Tibial nerve (tissue), 4 donors: ENCODE measurements at regions not wholly inside any gene's neighbourhood (a gene's known extent, or its start where the extent isn't known, plus 50 kb on each side); places are given as distances from the start of the nearest gene placed in this dataset.

Source experiments
- DNase-seq, 2 donors: peaks; one replicate each; pipeline ENCODE4 v3.0.0-alpha.2; 2019; ENCODE audit warnings: low spot score in 2 of 2
- H3K27ac ChIP-seq, 4 donors: fragments of 200-600 bp; sonication (generic) in 3 of 4; one replicate each; pipeline ENCODE4 v1.5.1; 2017 to 2019; ENCODE audit warnings: mild to moderate bottlenecking in 1 of 4
- H3K27me3 ChIP-seq, 2 donors: fragments of 200-600 bp; sonication (generic) in 1 of 2; one replicate each; pipeline versions ENCODE4 v1.5.1 to v1.6.0; 2017 to 2019
- H3K36me3 ChIP-seq, 3 donors: fragments of 200-600 bp; sonication (generic); one replicate each; pipeline ENCODE4 v1.5.1; 2018 to 2019
- H3K4me1 ChIP-seq, 4 donors: fragments of 200-600 bp; sonication (generic) in 3 of 4; one replicate each; pipeline ENCODE4 v1.5.1; 2017 to 2019
- H3K4me3 ChIP-seq, 4 donors: fragments of 200-600 bp; sonication (generic) in 3 of 4; one replicate each; pipeline ENCODE4 v1.5.1; 2017 to 2019; ENCODE audit warnings: mild to moderate bottlenecking in 1 of 4, moderate library complexity in 1 of 4
- H3K9me3 ChIP-seq, 4 donors: fragments of 200-600 bp; sonication (generic) in 3 of 4; one replicate each; pipeline ENCODE4 v1.5.1; 2017 to 2019
- EP300 ChIP-seq, 2 donors: sonication (generic); formaldehyde crosslinking; IDR thresholded peaks; one replicate each; pipeline ENCODE4 v1.6.1; 2017; ENCODE audit warnings: antibody characterized with exemption in 2 of 2, mild to moderate bottlenecking in 1 of 2
- POLR2A ChIP-seq, 2 donors: fragments of 450-650 bp; IDR thresholded peaks; one replicate each; pipeline ENCODE4 v1.6.1; 2017; ENCODE audit warnings: antibody characterized with exemption in 2 of 2, mild to moderate bottlenecking in 2 of 2, moderate library complexity in 2 of 2
- WGBS, 2 donors: methylation state at CpG; one replicate each; pipeline ENCODE4 v1.1.5; 2018; 5-methylcytosine and 5-hydroxymethylcytosine counted together
- TF ChIP-seq, protein P1 (sequence below), 5 experiments: fragments of 200-600 bp in 3 of 5; fragments of 450-650 bp in 2 of 5; sonication (generic) in 3 of 5; IDR thresholded peaks; one replicate each; pipeline ENCODE4 v1.5.1; 2016 to 2019; ENCODE audit warnings: antibody characterized with exemption in 5 of 5, mild to moderate bottlenecking in 3 of 5, moderate library complexity in 2 of 5

DNA sequence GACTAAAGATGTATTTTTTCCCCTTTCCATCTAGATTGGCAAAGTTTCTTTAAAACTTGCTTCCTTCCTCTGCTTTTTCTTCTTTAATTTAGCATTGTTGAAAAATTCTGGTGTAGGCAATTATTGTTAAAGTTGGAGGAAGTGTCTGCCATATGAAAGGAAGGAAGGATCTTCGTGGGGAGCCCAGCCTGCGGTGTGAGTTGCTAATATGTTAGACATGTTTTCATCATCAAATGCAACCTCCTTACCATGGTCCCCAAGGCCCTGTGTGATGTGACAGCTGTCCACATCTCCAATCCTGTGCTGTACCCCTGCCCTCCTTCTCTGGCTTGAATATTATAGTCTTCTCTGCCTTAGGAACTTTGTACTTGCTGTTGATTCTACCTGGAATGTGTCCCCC is 81.0 kb upstream of the ZBTB18 start:
- Histone ChIP-seq H3K27me3 (no peaks in the 10 kb centered on the region), H3K36me3 (no peaks in the 10 kb centered on the region), H3K27ac (no peak overlapping the region), H3K4me3 (no peak overlapping the region), H3K4me1 (peaks cover 0 to 7% (median 2%) of the 10 kb centered on the region in 4 donors), H3K9me3 (no peaks in the 10 kb centered on the region)
- 73 to 76% methylated on average over 2 of the region's 2 CpGs for WGBS, 2 donors
- no peak for TF ChIP-seq POLR2A (IDR thresholded peaks at IDR 0.05)
- TF ChIP-seq, protein P1, sequence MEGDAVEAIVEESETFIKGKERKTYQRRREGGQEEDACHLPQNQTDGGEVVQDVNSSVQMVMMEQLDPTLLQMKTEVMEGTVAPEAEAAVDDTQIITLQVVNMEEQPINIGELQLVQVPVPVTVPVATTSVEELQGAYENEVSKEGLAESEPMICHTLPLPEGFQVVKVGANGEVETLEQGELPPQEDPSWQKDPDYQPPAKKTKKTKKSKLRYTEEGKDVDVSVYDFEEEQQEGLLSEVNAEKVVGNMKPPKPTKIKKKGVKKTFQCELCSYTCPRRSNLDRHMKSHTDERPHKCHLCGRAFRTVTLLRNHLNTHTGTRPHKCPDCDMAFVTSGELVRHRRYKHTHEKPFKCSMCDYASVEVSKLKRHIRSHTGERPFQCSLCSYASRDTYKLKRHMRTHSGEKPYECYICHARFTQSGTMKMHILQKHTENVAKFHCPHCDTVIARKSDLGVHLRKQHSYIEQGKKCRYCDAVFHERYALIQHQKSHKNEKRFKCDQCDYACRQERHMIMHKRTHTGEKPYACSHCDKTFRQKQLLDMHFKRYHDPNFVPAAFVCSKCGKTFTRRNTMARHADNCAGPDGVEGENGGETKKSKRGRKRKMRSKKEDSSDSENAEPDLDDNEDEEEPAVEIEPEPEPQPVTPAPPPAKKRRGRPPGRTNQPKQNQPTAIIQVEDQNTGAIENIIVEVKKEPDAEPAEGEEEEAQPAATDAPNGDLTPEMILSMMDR (IDR thresholded peaks at IDR 0.05), result no peak
- TF ChIP-seq EP300 (IDR thresholded peaks at IDR 0.05), result no peak
- DNase-seq, result no peak

DNA sequence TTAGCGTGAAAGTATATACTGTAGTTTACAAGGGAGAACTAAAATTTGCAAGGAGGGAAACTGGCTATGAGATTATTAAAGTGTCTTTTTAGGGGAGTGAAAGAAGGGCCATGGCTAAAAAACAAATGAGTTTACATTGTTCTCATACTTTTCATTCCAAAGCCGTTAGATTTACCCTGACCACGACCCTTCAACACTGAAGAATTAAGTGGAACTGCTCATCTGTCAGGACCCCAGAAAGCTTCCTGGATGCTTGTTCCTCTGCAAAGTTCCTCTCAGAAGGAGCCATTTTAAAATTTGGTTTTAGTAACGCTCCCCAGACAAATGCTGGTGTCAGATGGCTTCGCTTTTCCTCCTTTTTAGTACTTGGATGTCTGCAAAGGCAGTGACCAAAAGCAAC is 82.7 kb upstream of the ZBTB18 start:
- no peaks in the 10 kb centered on the region for H3K9me3 ChIP-seq
- H3K27ac ChIP-seq, result no peak overlapping the region
- H3K4me3 ChIP-seq, result no peak overlapping the region
- H3K4me1 ChIP-seq, result peaks cover 0 to 7% (median 2%) of the 10 kb centered on the region in 4 donors
- H3K36me3 ChIP-seq, result no peaks in the 10 kb centered on the region
- TF ChIP-seq POLR2A (IDR thresholded peaks at IDR 0.05), result no peak
- TF ChIP-seq EP300 (IDR thresholded peaks at IDR 0.05), result no peak
- TF ChIP-seq, protein P1 (IDR thresholded peaks at IDR 0.05), result no peak
- no peaks in the 10 kb centered on the region for H3K27me3 ChIP-seq
- 34 to 39% methylated on average over 5 of the region's 5 CpGs for WGBS, 2 donors
- no peak for DNase-seq

DNA sequence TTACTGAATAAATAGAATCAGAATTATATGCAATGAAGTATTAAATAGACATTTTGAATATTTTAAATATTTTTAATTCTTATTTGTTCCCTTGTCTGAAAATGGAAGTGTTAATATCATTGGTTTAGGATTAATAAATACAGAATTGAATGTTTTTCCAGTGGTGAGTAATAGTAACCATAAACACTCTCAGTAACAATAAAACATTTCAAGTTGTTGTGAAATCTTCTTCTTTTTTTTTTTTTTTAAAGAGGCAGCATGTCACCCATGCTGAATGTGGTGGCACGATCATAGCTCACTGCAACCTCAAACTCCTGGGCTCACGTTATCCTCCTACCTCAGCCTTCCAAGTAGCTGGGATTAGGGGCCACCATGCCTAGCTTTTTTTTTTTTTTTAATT is 86.2 kb upstream of the ZBTB18 start:
- 92 to 100% methylated on average over 2 of the region's 2 CpGs for WGBS, 2 donors
- Histone ChIP-seq H3K27ac (no peak overlapping the region), H3K27me3 (no peaks in the 10 kb centered on the region), H3K36me3 (no peaks in the 10 kb centered on the region), H3K4me3 (no peak overlapping the region), H3K9me3 (no peaks in the 10 kb centered on the region), H3K4me1 (peaks cover 0 to 7% (median 2%) of the 10 kb centered on the region in 4 donors)
- no peak for TF ChIP-seq POLR2A (IDR thresholded peaks at IDR 0.05)
- TF ChIP-seq, protein P1 (IDR thresholded peaks at IDR 0.05), result no peak
- no peak for TF ChIP-seq EP300 (IDR thresholded peaks at IDR 0.05)
- no peak for DNase-seq

DNA sequence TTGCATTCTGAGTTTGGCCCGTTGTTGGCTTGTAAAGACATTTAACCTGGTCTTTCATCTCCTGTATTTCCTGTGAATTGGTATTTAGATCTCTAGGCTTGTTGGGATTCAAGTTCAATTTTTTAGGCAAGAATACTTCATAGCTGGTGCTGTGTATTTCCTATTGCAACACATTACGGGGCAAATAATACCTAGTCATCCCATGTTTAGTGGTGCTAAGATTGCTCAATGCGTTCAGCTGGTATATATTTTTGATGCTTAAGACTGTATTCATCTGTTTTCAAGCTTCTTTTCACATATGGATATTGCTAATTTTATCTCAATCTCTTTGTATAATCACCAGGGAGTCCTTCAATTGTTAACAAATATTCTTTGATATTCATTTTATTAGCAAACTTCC is 87.5 kb upstream of the ZBTB18 start:
- H3K4me3 ChIP-seq, result no peak overlapping the region
- no peaks in the 10 kb centered on the region for H3K36me3 ChIP-seq
- WGBS, 2 donors, result 85 to 86% methylated on average over 3 of the region's 3 CpGs
- H3K9me3 ChIP-seq, result no peaks in the 10 kb centered on the region
- no peak for TF ChIP-seq EP300 (IDR thresholded peaks at IDR 0.05)
- no peak for TF ChIP-seq POLR2A (IDR thresholded peaks at IDR 0.05)
- TF ChIP-seq, protein P1 (IDR thresholded peaks at IDR 0.05), result no peak
- H3K4me1 ChIP-seq, result peaks cover 0 to 2% (median under 1%) of the 10 kb centered on the region in 4 donors
- DNase-seq, result no peak
- H3K27me3 ChIP-seq, result no peaks in the 10 kb centered on the region
- H3K27ac ChIP-seq, result no peak overlapping the region

DNA sequence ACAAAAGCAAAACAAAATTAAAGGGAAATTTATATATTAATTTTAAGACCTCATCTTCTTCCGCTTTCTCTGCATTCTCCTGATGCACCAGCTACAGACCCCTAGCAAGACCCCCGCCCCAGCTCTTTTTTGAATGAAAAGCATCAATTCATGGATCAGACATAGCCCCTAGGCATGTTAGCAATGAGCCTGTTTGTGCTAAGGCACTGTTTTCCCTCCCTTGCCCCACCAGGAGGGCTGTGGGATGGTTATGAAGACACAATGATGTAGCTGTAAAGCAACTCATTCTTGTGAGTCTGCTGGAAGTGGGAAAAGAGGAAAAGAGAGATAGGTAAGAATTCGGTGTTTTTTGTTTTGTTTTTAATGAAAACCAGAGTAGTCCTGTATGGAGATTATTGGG is 88.5 kb upstream of the ZBTB18 start:
- no peak for DNase-seq
- Histone ChIP-seq H3K27ac (no peak overlapping the region), H3K9me3 (no peaks in the 10 kb centered on the region), H3K27me3 (peaks cover 0 to 3% of the 10 kb centered on the region in 2 donors), H3K4me3 (no peak overlapping the region), H3K36me3 (no peaks in the 10 kb centered on the region), H3K4me1 (no peaks in the 10 kb centered on the region)
- TF ChIP-seq, protein P1 (IDR thresholded peaks at IDR 0.05), result no peak
- TF ChIP-seq POLR2A (IDR thresholded peaks at IDR 0.05) (no peak), EP300 (IDR thresholded peaks at IDR 0.05) (no peak)
- WGBS, 2 donors, result 80 to 83% methylated on average over 3 of the region's 3 CpGs
